HG03045 (cell line): ENCODE measurements at regions not wholly inside any gene's neighbourhood (a gene's known extent, or its start where the extent isn't known, plus 50 kb on each side); places are given as distances from the start of the nearest gene placed in this dataset.

Source experiments
- ATAC-seq: cut with Tn5 transposase; IDR thresholded peaks from one replicate; pipeline ENCODE4 v1.9.1; 2021; ENCODE audit warnings: mild to moderate bottlenecking, moderate library complexity; ENCODE audit not compliant: unreplicated experiment

DNA sequence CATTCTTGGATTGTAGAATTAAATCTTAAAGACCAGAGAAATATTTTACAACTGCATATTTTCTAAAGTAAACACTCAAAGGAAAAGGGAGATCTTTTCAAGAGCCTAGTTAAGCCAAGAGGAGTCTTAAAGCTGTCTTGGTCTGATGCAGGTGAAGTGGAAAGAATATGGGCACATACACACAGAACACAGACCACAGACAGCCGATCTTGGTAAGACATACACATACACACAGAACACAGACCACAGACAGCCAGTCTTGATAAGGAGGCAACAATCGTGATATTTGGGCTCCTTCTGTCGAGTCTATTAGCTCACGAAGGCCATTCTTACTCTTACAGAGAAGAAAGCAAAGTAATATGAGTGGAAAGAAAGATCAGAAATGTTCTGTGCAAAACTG, 1153.9 kb upstream of the TMPRSS15 start:
- no peak for ATAC-seq

- ATAC-seq = no peak
Measured at GRCh38 chr21:19565587-19565986, 1162.0 kb upstream of the TMPRSS15 start.

GRCh38 chr21:19566975-19567374, 1163.4 kb upstream of the TMPRSS15 start:
- no peak for ATAC-seq

GRCh38 chr21:19577381-19577780, 1173.8 kb upstream of the TMPRSS15 start:
- no peak for ATAC-seq

- ATAC-seq = no peak
Measured at GRCh38 chr21:19590044-19590443, 1186.5 kb upstream of the TMPRSS15 start.

GRCh38 chr21:19603011-19603593, 1199.5 kb upstream of the TMPRSS15 start:
- ATAC-seq = no peak

GRCh38 chr21:19608101-19608621, 1204.6 kb upstream of the TMPRSS15 start:
- no peak for ATAC-seq

- ATAC-seq = no peak
Measured at GRCh38 chr21:19609611-19610010, 1206.0 kb upstream of the TMPRSS15 start.

DNA sequence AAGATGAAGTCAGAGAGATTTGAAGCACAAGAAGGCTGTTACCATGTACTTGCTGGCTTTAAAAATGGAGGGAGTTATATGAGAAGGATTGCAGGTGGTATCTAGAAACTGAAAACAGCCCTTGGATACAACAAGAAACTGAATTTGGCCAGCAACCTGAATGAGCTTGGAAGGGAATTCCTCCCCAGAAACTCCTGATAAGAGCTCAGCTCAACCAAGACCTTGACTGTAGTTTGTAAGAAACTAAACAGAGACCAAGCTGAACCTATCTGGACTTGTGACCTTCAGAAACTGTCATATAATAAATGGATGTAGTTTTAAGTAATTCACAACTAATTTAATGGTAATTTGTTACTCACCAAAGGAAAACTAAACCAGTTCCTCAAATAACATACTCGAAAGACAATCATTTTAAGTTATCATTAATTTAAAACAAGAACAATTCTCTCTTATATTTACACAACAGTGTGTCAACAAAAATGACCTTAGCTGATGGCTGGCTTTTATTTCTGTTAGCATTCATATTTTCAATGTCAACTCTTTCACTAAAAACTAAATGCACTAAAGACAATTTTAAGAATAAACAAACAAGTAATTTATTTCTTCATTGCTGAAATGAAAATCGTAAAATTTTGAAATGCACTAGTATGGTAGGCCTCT, 1218.4 kb upstream of the TMPRSS15 start:
- ATAC-seq = no peak

DNA sequence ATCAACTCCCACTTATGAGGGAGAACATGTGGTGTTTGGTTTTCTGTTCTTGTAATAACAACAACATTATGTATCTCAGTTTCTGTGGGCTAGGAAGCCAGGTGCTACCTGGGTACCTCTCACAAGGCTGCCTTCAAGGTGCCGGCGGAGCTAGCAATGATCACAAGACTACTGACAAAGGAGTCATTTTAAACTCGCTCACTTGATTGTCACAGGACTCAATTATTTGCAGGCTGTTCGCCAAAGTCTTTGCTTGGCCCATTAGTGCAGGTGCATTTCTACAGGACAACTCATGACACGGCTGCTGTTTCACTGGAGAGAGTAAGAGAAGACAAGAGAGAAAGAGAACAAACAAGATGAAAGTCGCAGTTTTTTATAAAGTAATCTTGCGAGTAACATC, 1237.4 kb upstream of the TMPRSS15 start:
- no peak for ATAC-seq

GRCh38 chr21:19648391-19648790, 1244.8 kb upstream of the TMPRSS15 start:
- ATAC-seq = no peak

GRCh38 chr21:19683492-19683891, 1279.9 kb upstream of the TMPRSS15 start:
- ATAC-seq = no peak

- ATAC-seq = no peak
Measured at GRCh38 chr21:19684328-19684727, 1280.7 kb upstream of the TMPRSS15 start.

- no peak for ATAC-seq
Measured at GRCh38 chr21:19692231-19692630, 1288.6 kb upstream of the TMPRSS15 start.

GRCh38 chr21:19695796-19696195, 1292.2 kb upstream of the TMPRSS15 start:
- no peak for ATAC-seq

GRCh38 chr21:19700476-19700875, 1296.9 kb upstream of the TMPRSS15 start:
- ATAC-seq = no peak

DNA sequence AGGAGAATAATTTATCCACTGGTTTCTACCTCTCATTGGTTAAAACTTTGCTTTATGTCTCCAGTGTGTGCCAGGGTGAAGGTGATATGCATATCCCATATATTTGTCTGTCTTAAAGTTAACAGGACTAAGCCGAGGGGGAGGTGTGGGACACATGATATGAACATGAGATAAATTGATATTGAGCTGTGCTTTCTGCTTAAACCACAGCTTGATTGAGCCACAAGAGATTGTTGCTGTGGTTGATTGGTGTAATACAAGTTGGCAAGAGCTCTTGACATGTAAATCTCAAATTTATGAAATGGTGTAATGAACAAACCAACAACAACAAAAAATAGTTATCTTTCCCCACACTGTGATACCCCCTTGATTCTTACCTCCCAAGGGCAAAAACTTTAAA, 1295.5 kb upstream of the NCAM2 start:
- no peak for ATAC-seq

GRCh38 chr21:19704832-19705231, 1293.4 kb upstream of the NCAM2 start:
- ATAC-seq = no peak

DNA sequence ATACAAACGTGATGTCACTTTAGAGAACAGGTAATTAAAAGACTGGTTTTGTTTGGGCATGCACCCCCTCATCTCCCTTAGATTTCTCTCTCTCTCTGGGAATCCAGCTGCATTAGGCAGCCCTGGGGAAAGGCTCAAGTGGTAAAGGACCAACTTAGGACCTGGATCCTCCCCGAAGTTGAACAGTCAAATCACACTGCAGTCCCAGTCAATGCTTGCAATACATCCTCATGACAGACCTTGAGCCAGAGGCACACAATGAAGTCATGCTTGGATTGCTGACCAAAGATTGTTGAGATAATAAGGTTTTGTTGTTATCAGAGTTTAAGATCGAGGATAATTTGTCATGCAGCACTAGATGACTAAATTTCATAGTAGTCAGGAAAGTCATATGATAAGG, 1285.8 kb upstream of the NCAM2 start:
- ATAC-seq = no peak

GRCh38 chr21:19713313-19713712, 1284.9 kb upstream of the NCAM2 start:
- ATAC-seq = no peak

DNA sequence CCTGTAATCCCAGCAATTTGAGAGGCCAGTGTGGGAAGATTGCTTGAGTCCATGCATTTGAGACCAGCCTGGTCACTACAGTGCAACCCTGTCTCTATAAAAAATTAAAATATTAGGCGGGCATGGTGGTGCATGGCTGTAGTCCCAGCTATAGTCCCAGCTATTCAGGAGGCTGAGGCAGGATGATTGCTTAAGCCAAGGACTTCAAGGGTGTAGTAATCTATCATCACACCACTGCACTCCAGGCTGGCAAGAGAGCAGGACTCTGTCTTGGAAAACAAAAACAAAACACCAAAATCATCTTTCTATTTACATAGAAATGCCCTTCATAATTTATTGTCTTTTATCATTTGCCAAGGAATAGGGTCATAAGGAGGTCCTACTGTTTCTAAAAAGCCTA, 1274.1 kb upstream of the NCAM2 start:
- no peak for ATAC-seq

DNA sequence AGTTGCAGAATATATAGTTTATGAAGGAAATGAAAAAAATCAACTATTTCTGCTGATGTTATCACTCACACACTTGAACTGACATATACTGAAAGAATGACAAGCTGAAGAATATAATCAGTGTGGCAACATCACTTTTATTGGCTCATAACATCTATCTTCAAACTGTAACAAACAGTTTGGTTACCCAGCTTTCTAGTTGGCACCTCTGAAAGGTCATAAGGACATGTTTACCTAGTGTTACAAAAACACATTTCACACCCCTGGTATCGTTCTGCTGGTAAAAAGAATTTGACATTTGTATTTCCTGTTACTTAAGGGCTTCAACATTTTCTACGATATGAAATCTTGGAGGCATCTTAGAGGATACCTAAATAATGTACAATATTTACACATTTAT, 1267.0 kb upstream of the NCAM2 start:
- ATAC-seq = no peak

DNA sequence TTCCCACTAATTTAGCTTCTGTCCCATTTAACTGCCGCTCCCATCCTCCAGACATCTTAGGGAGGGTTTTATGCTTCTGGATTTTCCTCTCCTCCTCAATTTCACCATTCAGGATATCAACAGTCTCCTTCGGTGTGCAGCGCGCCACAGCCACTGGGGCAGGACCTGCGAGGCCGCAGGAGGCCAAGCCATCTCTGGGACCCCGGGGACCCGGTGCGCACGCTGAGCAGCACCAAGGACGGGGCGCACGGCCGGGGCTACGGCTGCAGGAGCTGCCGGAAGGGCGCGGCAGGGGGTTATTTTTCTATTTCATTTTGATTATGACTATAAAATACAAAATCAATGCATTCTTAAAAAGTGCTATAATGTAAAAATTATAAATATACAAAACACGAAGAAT, 1238.4 kb upstream of the NCAM2 start:
- ATAC-seq = no peak
